A549 (cell line): ENCODE measurements at regions not wholly inside any gene's neighbourhood (a gene's known extent, or its start where the extent isn't known, plus 50 kb on each side); places are given as distances from the start of the nearest gene placed in this dataset.

Experiments
- ATAC-seq, 2 experiments: fragments of 200-7000 bp in 1 of 2; fragments of >200 bp in 1 of 2; cut with Nextera tagmentation in 1 of 2; cut with Tn5 transposase in 1 of 2; 3 replicates each; pipeline versions ENCODE4 v1.8.0 to v1.9.1; 2018 to 2020; ENCODE audit warnings: mild to moderate bottlenecking in 1 of 2, moderate library complexity in 1 of 2
- CTCF ChIA-PET: fragments of 300-600 bp; sonication (Branson Sonifier 250); formaldehyde crosslinking; extraction: SDS; loops from one replicate; lab custom pipeline; 2021; ENCODE audit warnings: antibody characterized with exemption, inconsistent platforms; lab: Yijun Ruan, JAX
- POLR2A ChIA-PET: fragments of 350-600 bp; formaldehyde crosslinking; extraction: SDS; loops from one replicate; lab custom pipeline; 2021; ENCODE audit warnings: antibody characterized with exemption, inconsistent platforms; lab: Yijun Ruan, JAX
- DNase-seq, 2 experiments: peaks; one replicate each; pipeline versions ENCODE4 v3.0.0 to v3.0.0-alpha.2; 2011 to 2016; ENCODE audit warnings: low read depth in 1 of 2, low spot score in 1 of 2
- FAIRE-seq: peaks from 2 replicates; lab custom pipeline; 2011; peaks lifted over from hg19 to GRCh38; lab: Jason Lieb, UNC
- H3K27ac ChIP-seq, 2 experiments: fragments of >200 bp; sonication (Bioruptor Twin); formaldehyde crosslinking; 3 replicates each; pipeline ENCODE4 v1.5.1; 2016 to 2017
- H3K4me1 ChIP-seq: fragments of >200 bp; sonication (Bioruptor Twin); formaldehyde crosslinking; 3 replicates; pipeline ENCODE4 v1.6.1; 2016
- H3K4me2 ChIP-seq: fragments of >200 bp; sonication (Bioruptor Twin); formaldehyde crosslinking; 3 replicates; pipeline ENCODE4 v1.6.1; 2016
- H3K4me3 ChIP-seq: fragments of >200 bp; sonication (Bioruptor Twin); formaldehyde crosslinking; 3 replicates; pipeline ENCODE4 v1.5.1; 2016
- H3K9me3 ChIP-seq: fragments of >200 bp; sonication (Bioruptor Twin); formaldehyde crosslinking; 3 replicates; pipeline ENCODE4 v1.6.1; 2016
- BHLHE40 ChIP-seq: IDR thresholded peaks from 2 replicates; pipeline ENCODE4 v1.6.1; 2012; ENCODE audit warnings: low read depth, low read length, inconsistent platforms
- CBX8 ChIP-seq: fragments of 200-600 bp; sonication (generic); IDR thresholded peaks from 2 replicates; pipeline ENCODE4 v1.6.1; 2016
- CHD2 ChIP-seq: fragments of 150-350 bp; IDR thresholded peaks from 2 replicates; pipeline ENCODE4 v1.6.1; 2014; ENCODE audit warnings: low read length; ENCODE audit not compliant: partially characterized antibody
- CHD4 ChIP-seq: fragments of 200-600 bp; sonication (generic); IDR thresholded peaks from 2 replicates; pipeline ENCODE4 v1.6.1; 2016; ENCODE audit warnings: antibody characterized with exemption, mild to moderate bottlenecking, borderline replicate concordance
- E2F6 ChIP-seq: IDR thresholded peaks from 2 replicates; pipeline ENCODE4 v1.6.1; 2012; ENCODE audit warnings: low read depth, borderline replicate concordance
- EHF ChIP-seq: fragments of 250-450 bp; sonication (Bioruptor Pico); IDR thresholded peaks from 2 replicates; pipeline ENCODE4 v1.5.0; 2020; ENCODE audit warnings: mild to moderate bottlenecking
- EHMT2 ChIP-seq: fragments of 200-600 bp; sonication (generic); IDR thresholded peaks from 2 replicates; pipeline ENCODE4 v1.6.1; 2016; ENCODE audit warnings: antibody characterized with exemption, low read depth, mild to moderate bottlenecking, moderate library complexity
- FOSB ChIP-seq: fragments of 250-450 bp; sonication (Bioruptor Pico); IDR thresholded peaks from 2 replicates; pipeline ENCODE4 v1.5.0; 2020; ENCODE audit warnings: mild to moderate bottlenecking, moderate library complexity
- FOXS1 ChIP-seq: fragments of 250-450 bp; sonication (Bioruptor Pico); IDR thresholded peaks from 2 replicates; pipeline ENCODE4 v1.5.0; 2020; ENCODE audit warnings: mild to moderate bottlenecking, moderate library complexity
- HOXB13 ChIP-seq: fragments of 250-450 bp; sonication (Bioruptor Pico); IDR thresholded peaks from 2 replicates; pipeline ENCODE4 v1.5.0; 2020; ENCODE audit warnings: low read depth, mild to moderate bottlenecking, moderate library complexity
- JUNB ChIP-seq: fragments of >200 bp; sonication (Bioruptor Twin); formaldehyde crosslinking; IDR thresholded peaks from 2 replicates; pipeline ENCODE4 v1.6.1; 2016
- KDM1A ChIP-seq: fragments of 200-600 bp; sonication (generic); IDR thresholded peaks from 2 replicates; pipeline ENCODE4 v1.6.1; 2016; ENCODE audit warnings: low read depth, mild to moderate bottlenecking
- KDM5A ChIP-seq: fragments of 200-600 bp; sonication (generic); IDR thresholded peaks from 2 replicates; pipeline ENCODE4 v1.6.1; 2016; ENCODE audit warnings: antibody characterized with exemption, mild to moderate bottlenecking
- MAFK ChIP-seq: fragments of 450-650 bp; IDR thresholded peaks from 2 replicates; pipeline ENCODE4 v1.6.1; 2014; ENCODE audit not compliant: partially characterized antibody
- MAZ ChIP-seq: fragments of 150-350 bp; IDR thresholded peaks from 2 replicates; pipeline ENCODE4 v1.6.1; 2014; ENCODE audit warnings: antibody characterized with exemption, low read depth, low read length, borderline replicate concordance
- NPAS2 ChIP-seq: fragments of 250-450 bp; sonication (Bioruptor Pico); IDR thresholded peaks from 2 replicates; pipeline ENCODE4 v1.8.0; 2022; ENCODE audit warnings: mild to moderate bottlenecking, moderate library complexity, borderline replicate concordance
- PHF8 ChIP-seq: fragments of 200-600 bp; sonication (generic); IDR thresholded peaks from 2 replicates; pipeline ENCODE4 v1.6.1; 2016; ENCODE audit warnings: low read depth, mild to moderate bottlenecking, antibody characterized with exemption, moderate library complexity, borderline replicate concordance
- POLR2A ChIP-seq: IDR thresholded peaks from 2 replicates; pipeline ENCODE4 v1.6.1; 2012; ENCODE audit warnings: mild to moderate bottlenecking, low read length
- POLR2AphosphoS2 ChIP-seq: conservative IDR thresholded peaks from 2 replicates; pipeline ENCODE4 v1.6.1; 2012; ENCODE audit warnings: low read length, improper control_type of control experiment, inconsistent platforms
- RCOR1 ChIP-seq: fragments of 150-350 bp; IDR thresholded peaks from 2 replicates; pipeline ENCODE4 v1.6.1; 2014; ENCODE audit warnings: antibody characterized with exemption, low read length, low read depth
- RNF2 ChIP-seq: fragments of 200-600 bp; sonication (generic); IDR thresholded peaks from 2 replicates; pipeline ENCODE4 v1.6.1; 2016; ENCODE audit warnings: low read depth, mild to moderate bottlenecking, antibody characterized with exemption, moderate library complexity, borderline replicate concordance
- SREBF2 ChIP-seq: fragments of 450-650 bp; IDR thresholded peaks from 2 replicates; pipeline ENCODE4 v1.6.1; 2014; ENCODE audit warnings: mild to moderate bottlenecking, moderate library complexity
- TP53 ChIP-seq: fragments of 250-450 bp; sonication (Bioruptor Pico); IDR thresholded peaks from 2 replicates; pipeline ENCODE4 v1.5.0; 2021; ENCODE audit warnings: mild to moderate bottlenecking, moderate library complexity
- ZFP36 ChIP-seq: fragments of 450-650 bp; IDR thresholded peaks from 2 replicates; pipeline ENCODE4 v1.6.1; 2014; ENCODE audit warnings: borderline replicate concordance; ENCODE audit not compliant: partially characterized antibody
- ZNF302 ChIP-seq: fragments of 250-450 bp; sonication (Bioruptor Pico); IDR thresholded peaks from 2 replicates; pipeline ENCODE4 v1.9.0; 2021; ENCODE audit warnings: inconsistent platforms, mild to moderate bottlenecking, moderate library complexity
- ZSCAN20 ChIP-seq: fragments of 250-450 bp; sonication (Bioruptor Pico); IDR thresholded peaks from 2 replicates; pipeline ENCODE4 v1.8.0; 2022; ENCODE audit warnings: mild to moderate bottlenecking, moderate library complexity
- WGBS: methylation state at CpG from one replicate; pipeline ENCODE4 v1.1.6; 2017; ENCODE audit errors: missing lambda C conversion rate; 5-methylcytosine and 5-hydroxymethylcytosine counted together
- TF ChIP-seq, protein P1 (sequence below): fragments of 250-450 bp; sonication (Bioruptor Pico); IDR thresholded peaks from 2 replicates; pipeline ENCODE4 v1.5.0; 2020; ENCODE audit warnings: low read depth, mild to moderate bottlenecking, moderate library complexity
- TF ChIP-seq, protein P2 (sequence below): IDR thresholded peaks from 2 replicates; pipeline ENCODE4 v1.6.1; 2012
- TF ChIP-seq, protein P3 (sequence below): fragments of 150-350 bp; IDR thresholded peaks from 2 replicates; pipeline ENCODE4 v1.6.1; 2014; ENCODE audit warnings: low read depth, mild to moderate bottlenecking, low read length

GRCh38 chr2:57437077-57437476, 609.5 kb upstream of the VRK2 start (continued):
- TF ChIP-seq BHLHE40, result no peak
- TF ChIP-seq, protein P1, sequence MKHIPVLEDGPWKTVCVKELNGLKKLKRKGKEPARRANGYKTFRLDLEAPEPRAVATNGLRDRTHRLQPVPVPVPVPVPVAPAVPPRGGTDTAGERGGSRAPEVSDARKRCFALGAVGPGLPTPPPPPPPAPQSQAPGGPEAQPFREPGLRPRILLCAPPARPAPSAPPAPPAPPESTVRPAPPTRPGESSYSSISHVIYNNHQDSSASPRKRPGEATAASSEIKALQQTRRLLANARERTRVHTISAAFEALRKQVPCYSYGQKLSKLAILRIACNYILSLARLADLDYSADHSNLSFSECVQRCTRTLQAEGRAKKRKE, result no peak
- TF ChIP-seq POLR2AphosphoS2, result no peak
- TF ChIP-seq RCOR1, result no peak
- TF ChIP-seq HOXB13 (CRISPR knock-in tag), result no peak

GRCh38 chr2:57440437-57440836, 606.2 kb upstream of the VRK2 start:
- WGBS, result 30% methylated on average over 1 of the region's 1 CpG
- TF ChIP-seq ZNF302 (CRISPR knock-in tag), result no peak
- no peak for TF ChIP-seq BHLHE40
- TF ChIP-seq SREBF2, result no peak
- no peak for TF ChIP-seq RNF2
- no peak for TF ChIP-seq KDM1A
- no peak for TF ChIP-seq EHF (CRISPR knock-in tag)
- no peak for TF ChIP-seq CHD4
- TF ChIP-seq, protein P2, sequence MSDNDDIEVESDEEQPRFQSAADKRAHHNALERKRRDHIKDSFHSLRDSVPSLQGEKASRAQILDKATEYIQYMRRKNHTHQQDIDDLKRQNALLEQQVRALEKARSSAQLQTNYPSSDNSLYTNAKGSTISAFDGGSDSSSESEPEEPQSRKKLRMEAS, result no peak
- no peak for TF ChIP-seq TP53
- no peak for TF ChIP-seq ZFP36
- TF ChIP-seq PHF8, result no peak
- no peak for TF ChIP-seq KDM5A
- no peak for TF ChIP-seq EHMT2
- no peak for TF ChIP-seq MAFK
- TF ChIP-seq, all 56 proteins: peak for 0
- DNase-seq, result no peak
- no peak for FAIRE-seq
- no peaks in the 10 kb centered on the region for H3K9me3 ChIP-seq
- H3K4me1 ChIP-seq, result no peaks in the 10 kb centered on the region
- ChIA-PET CTCF (no interaction called here), POLR2A (no interaction called here)
- H3K27ac ChIP-seq, result no peak overlapping the region
- H3K4me3 ChIP-seq, result no peak overlapping the region
- no peak overlapping the region for H3K4me2 ChIP-seq
- ATAC-seq, result no peak

GRCh38 chr2:57443086-57443485, 603.5 kb upstream of the VRK2 start:
- POLR2A ChIA-PET, result no interaction called here
- Histone ChIP-seq H3K4me2 (no peak overlapping the region), H3K27ac (no peak overlapping the region), H3K4me1 (no peaks in the 10 kb centered on the region), H3K9me3 (no peaks in the 10 kb centered on the region), H3K4me3 (no peak overlapping the region)
- ATAC-seq, result no peak
- CTCF ChIA-PET, result no interaction called here
- no peak for FAIRE-seq
- WGBS, result 68% methylated on average over 2 of the region's 2 CpGs
- no peak for DNase-seq
- TF ChIP-seq JUNB (no peak), BHLHE40 (no peak), NPAS2 (no peak), PHF8 (no peak), MAZ (no peak), FOSB (CRISPR knock-in tag) (no peak), SREBF2 (no peak), CBX8 (no peak), POLR2A (no peak), E2F6 (no peak), ZSCAN20 (CRISPR knock-in tag) (no peak), CHD2 (no peak), FOXS1 (CRISPR knock-in tag) (no peak), ZNF302 (CRISPR knock-in tag) (no peak)
- TF ChIP-seq, protein P1, result no peak
- TF ChIP-seq, protein P2, result no peak
- TF ChIP-seq, protein P3, sequence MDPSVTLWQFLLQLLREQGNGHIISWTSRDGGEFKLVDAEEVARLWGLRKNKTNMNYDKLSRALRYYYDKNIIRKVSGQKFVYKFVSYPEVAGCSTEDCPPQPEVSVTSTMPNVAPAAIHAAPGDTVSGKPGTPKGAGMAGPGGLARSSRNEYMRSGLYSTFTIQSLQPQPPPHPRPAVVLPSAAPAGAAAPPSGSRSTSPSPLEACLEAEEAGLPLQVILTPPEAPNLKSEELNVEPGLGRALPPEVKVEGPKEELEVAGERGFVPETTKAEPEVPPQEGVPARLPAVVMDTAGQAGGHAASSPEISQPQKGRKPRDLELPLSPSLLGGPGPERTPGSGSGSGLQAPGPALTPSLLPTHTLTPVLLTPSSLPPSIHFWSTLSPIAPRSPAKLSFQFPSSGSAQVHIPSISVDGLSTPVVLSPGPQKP, result no peak
